HEK293 (cell line): ENCODE measurements at regions not wholly inside any gene's neighbourhood (a gene's known extent, or its start where the extent isn't known, plus 50 kb on each side); places are given as distances from the start of the nearest gene placed in this dataset.

ENCODE experiments used
- SETDB1 ChIP-seq: IDR thresholded peaks from one replicate; pipeline ENCODE4 v1.6.1; 2017; ENCODE audit warnings: mild to moderate bottlenecking, low read length, moderate library complexity, mixed read lengths; ENCODE audit not compliant: insufficient read length
- ZNF366 ChIP-seq: fragments of 450-650 bp; formaldehyde crosslinking; conservative IDR thresholded peaks from 2 replicates; pipeline ENCODE4 v1.5.1; 2016; ENCODE audit warnings: missing biosample characterization, missing genetic modification characterization
- ZNF416 ChIP-seq: fragments of 450-650 bp; formaldehyde crosslinking; IDR thresholded peaks from 2 replicates; pipeline ENCODE4 v1.5.1; 2016; ENCODE audit warnings: missing biosample characterization, missing genetic modification characterization
- ZNF76 ChIP-seq: fragments of 450-650 bp; formaldehyde crosslinking; IDR thresholded peaks from 2 replicates; pipeline ENCODE4; 2016; ENCODE audit warnings: low read depth, missing biosample characterization, missing genetic modification characterization, borderline replicate concordance
- ZNF830 ChIP-seq: fragments of 450-650 bp; IDR thresholded peaks from 2 replicates; pipeline ENCODE4 v1.5.0; 2018; ENCODE audit warnings: missing biosample characterization, missing genetic modification characterization, low read depth, mild to moderate bottlenecking, moderate library complexity
- TF ChIP-seq, protein P1 (sequence below): fragments of 450-650 bp; formaldehyde crosslinking; IDR thresholded peaks from 2 replicates; pipeline ENCODE4 v1.5.1; 2016; ENCODE audit warnings: missing biosample characterization, missing genetic modification characterization
- TF ChIP-seq, protein P2 (sequence below): fragments of 450-650 bp; formaldehyde crosslinking; IDR thresholded peaks from 2 replicates; pipeline ENCODE4 v1.5.1; 2016; ENCODE audit warnings: missing biosample characterization, missing genetic modification characterization
- TF ChIP-seq, protein P3 (sequence below): fragments of 450-650 bp; formaldehyde crosslinking; IDR thresholded peaks from 2 replicates; pipeline ENCODE4 v1.5.1; 2016; ENCODE audit warnings: missing biosample characterization, missing genetic modification characterization
- TF ChIP-seq, protein P4 (sequence below): sonication (generic); formaldehyde crosslinking; IDR thresholded peaks from 2 replicates; pipeline ENCODE4 v1.8.1; 2022; ENCODE audit warnings: mild to moderate bottlenecking, moderate library complexity, missing genetic modification reagents

DNA sequence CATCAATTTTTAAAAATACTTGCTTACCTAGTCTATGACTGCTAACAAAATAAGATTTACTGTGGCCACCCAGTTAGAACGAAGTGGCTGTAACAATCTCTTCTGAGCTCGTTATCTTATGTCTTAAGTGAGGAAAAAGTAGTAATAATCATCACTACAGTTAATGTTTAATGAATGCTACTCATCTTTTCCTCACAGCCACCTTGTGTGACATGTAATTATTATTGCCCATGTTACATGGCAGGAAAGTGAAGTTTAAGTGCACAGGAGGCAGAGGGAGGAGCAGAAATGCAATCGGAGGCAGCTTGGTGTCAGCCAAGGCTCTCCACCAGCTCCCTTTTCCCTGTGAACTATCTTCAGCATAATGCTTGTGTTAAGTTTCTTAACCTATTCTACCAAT, 260.3 kb downstream of the B3GLCT start:
- TF ChIP-seq ZNF830 (no peak), ZNF416 (tag by site-specific recombination) (no peak), ZNF76 (no peak), ZNF366 (tag by site-specific recombination) (no peak), SETDB1 (no peak)
- TF ChIP-seq, protein P1, sequence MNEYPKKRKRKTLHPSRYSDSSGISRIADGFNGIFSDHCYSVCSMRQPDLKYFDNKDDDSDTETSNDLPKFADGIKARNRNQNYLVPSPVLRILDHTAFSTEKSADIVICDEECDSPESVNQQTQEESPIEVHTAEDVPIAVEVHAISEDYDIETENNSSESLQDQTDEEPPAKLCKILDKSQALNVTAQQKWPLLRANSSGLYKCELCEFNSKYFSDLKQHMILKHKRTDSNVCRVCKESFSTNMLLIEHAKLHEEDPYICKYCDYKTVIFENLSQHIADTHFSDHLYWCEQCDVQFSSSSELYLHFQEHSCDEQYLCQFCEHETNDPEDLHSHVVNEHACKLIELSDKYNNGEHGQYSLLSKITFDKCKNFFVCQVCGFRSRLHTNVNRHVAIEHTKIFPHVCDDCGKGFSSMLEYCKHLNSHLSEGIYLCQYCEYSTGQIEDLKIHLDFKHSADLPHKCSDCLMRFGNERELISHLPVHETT (tag by site-specific recombination): no peak
- TF ChIP-seq, protein P2, sequence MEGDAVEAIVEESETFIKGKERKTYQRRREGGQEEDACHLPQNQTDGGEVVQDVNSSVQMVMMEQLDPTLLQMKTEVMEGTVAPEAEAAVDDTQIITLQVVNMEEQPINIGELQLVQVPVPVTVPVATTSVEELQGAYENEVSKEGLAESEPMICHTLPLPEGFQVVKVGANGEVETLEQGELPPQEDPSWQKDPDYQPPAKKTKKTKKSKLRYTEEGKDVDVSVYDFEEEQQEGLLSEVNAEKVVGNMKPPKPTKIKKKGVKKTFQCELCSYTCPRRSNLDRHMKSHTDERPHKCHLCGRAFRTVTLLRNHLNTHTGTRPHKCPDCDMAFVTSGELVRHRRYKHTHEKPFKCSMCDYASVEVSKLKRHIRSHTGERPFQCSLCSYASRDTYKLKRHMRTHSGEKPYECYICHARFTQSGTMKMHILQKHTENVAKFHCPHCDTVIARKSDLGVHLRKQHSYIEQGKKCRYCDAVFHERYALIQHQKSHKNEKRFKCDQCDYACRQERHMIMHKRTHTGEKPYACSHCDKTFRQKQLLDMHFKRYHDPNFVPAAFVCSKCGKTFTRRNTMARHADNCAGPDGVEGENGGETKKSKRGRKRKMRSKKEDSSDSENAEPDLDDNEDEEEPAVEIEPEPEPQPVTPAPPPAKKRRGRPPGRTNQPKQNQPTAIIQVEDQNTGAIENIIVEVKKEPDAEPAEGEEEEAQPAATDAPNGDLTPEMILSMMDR: no peak
- TF ChIP-seq, protein P3, sequence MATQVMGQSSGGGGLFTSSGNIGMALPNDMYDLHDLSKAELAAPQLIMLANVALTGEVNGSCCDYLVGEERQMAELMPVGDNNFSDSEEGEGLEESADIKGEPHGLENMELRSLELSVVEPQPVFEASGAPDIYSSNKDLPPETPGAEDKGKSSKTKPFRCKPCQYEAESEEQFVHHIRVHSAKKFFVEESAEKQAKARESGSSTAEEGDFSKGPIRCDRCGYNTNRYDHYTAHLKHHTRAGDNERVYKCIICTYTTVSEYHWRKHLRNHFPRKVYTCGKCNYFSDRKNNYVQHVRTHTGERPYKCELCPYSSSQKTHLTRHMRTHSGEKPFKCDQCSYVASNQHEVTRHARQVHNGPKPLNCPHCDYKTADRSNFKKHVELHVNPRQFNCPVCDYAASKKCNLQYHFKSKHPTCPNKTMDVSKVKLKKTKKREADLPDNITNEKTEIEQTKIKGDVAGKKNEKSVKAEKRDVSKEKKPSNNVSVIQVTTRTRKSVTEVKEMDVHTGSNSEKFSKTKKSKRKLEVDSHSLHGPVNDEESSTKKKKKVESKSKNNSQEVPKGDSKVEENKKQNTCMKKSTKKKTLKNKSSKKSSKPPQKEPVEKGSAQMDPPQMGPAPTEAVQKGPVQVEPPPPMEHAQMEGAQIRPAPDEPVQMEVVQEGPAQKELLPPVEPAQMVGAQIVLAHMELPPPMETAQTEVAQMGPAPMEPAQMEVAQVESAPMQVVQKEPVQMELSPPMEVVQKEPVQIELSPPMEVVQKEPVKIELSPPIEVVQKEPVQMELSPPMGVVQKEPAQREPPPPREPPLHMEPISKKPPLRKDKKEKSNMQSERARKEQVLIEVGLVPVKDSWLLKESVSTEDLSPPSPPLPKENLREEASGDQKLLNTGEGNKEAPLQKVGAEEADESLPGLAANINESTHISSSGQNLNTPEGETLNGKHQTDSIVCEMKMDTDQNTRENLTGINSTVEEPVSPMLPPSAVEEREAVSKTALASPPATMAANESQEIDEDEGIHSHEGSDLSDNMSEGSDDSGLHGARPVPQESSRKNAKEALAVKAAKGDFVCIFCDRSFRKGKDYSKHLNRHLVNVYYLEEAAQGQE: no peak
- TF ChIP-seq, protein P4, sequence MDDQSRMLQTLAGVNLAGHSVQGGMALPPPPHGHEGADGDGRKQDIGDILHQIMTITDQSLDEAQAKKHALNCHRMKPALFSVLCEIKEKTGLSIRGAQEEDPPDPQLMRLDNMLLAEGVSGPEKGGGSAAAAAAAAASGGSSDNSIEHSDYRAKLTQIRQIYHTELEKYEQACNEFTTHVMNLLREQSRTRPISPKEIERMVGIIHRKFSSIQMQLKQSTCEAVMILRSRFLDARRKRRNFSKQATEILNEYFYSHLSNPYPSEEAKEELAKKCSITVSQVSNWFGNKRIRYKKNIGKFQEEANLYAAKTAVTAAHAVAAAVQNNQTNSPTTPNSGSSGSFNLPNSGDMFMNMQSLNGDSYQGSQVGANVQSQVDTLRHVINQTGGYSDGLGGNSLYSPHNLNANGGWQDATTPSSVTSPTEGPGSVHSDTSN (CRISPR knock-in tag): no peak
